Neural crest cell (in vitro differentiated cells): ENCODE measurements at regions not wholly inside any gene's neighbourhood (a gene's known extent, or its start where the extent isn't known, plus 50 kb on each side); places are given as distances from the start of the nearest gene placed in this dataset.

Experiments used
- DNase-seq: peaks from one replicate; pipeline ENCODE4 v3.0.0; 2021; ENCODE audit warnings: low read depth, mixed read lengths, low spot score
- H3K27ac Mint-ChIP-seq: one replicate; pipeline ENCODE4 v1.8.0; 2021; ENCODE audit warnings: mild to moderate bottlenecking, mixed read lengths; ENCODE audit not compliant: unreplicated experiment
- H3K27me3 Mint-ChIP-seq: 2 replicates; pipeline ENCODE4 v1.8.0; 2021; ENCODE audit warnings: low read depth, mild to moderate bottlenecking, mixed read lengths
- H3K36me3 Mint-ChIP-seq: 2 replicates; pipeline ENCODE4 v1.8.0; 2021; ENCODE audit warnings: low read depth, mild to moderate bottlenecking, mixed read lengths
- H3K4me1 Mint-ChIP-seq: 2 replicates; pipeline ENCODE4 v1.8.0; 2021; ENCODE audit warnings: mixed read lengths
- H3K4me3 Mint-ChIP-seq: one replicate; pipeline ENCODE4 v1.8.0; 2021; ENCODE audit warnings: mild to moderate bottlenecking, mixed read lengths
- H3K9me3 Mint-ChIP-seq: 2 replicates; pipeline ENCODE4 v1.8.0; 2021; ENCODE audit warnings: mixed read lengths
- TF ChIP-seq, protein P1 (sequence below): fragments of 200-600 bp; sonication (generic); conservative IDR thresholded peaks from 2 replicates; pipeline ENCODE4 v1.5.0; 2021; ENCODE audit warnings: antibody characterized with exemption, mild to moderate bottlenecking

DNA sequence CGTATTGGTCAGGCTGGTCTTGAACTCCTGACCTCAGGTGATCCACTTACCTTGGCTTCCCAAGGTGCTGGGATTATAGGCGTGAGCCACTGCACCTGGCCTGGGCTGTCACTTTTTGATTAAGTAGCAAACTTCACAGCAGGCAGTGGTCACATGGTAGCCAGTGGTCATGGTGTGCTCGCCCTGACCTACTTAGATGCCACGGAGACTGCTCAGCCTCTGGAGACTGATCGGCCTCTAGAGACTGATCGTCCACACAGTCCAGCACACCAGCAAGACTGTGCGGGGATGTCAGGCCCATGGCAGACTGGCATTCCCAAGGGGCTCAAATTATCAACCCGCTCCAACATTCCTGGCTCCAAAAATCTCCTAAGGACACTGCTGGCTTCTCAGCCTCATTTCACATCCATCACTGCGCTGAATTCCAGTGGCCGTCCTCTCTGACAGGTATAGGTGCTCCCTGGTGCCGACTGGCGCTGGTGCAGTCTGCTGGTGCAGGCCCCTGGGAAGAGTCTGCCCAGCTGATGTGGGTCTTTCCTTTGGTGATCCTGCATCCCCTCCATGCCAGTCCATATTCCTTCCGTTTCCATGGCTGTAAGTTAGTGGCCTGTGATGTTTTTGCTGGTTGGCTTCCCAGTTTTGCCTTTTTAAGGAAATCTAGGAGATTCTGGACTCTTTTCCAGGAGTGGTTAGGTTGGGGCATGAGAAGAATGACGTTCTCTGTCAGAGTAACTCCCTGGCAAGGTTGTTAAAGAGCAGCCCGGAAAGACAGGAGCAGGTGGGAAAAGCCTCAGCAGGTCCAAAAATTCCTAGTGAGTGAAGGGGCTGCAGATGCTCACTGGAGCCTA, 374.5 kb upstream of the HS6ST1 start:
- Mint-ChIP-seq H3K4me1 (peaks cover 4% of the 10 kb centered on the region), H3K4me3 (no peak overlapping the region), H3K36me3 (no peaks in the 10 kb centered on the region), H3K9me3 (no peaks in the 10 kb centered on the region), H3K27ac (no peak overlapping the region), H3K27me3 (no peaks in the 10 kb centered on the region)
- TF ChIP-seq, protein P1, sequence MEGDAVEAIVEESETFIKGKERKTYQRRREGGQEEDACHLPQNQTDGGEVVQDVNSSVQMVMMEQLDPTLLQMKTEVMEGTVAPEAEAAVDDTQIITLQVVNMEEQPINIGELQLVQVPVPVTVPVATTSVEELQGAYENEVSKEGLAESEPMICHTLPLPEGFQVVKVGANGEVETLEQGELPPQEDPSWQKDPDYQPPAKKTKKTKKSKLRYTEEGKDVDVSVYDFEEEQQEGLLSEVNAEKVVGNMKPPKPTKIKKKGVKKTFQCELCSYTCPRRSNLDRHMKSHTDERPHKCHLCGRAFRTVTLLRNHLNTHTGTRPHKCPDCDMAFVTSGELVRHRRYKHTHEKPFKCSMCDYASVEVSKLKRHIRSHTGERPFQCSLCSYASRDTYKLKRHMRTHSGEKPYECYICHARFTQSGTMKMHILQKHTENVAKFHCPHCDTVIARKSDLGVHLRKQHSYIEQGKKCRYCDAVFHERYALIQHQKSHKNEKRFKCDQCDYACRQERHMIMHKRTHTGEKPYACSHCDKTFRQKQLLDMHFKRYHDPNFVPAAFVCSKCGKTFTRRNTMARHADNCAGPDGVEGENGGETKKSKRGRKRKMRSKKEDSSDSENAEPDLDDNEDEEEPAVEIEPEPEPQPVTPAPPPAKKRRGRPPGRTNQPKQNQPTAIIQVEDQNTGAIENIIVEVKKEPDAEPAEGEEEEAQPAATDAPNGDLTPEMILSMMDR = no peak
- no peak for DNase-seq

DNA sequence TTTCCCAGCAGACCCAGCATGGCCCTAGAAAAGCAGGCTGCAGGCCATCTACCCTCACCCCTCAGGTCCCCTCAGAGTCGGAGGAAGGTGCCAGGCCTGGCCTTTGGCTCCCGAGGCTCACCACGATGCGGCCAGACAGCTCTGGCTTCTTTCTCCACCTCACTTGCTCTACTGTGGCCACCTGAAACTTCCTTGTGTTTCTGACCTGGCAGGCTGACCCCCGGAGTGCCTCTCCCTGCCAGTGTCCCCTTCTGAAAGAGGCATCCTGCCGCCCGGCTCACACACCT, 375.0 kb upstream of the HS6ST1 start:
- TF ChIP-seq, protein P1 = no peak
- DNase-seq = no peak
- H3K9me3 Mint-ChIP-seq = no peaks in the 10 kb centered on the region
- no peaks in the 10 kb centered on the region for H3K36me3 Mint-ChIP-seq
- no peaks in the 10 kb centered on the region for H3K27me3 Mint-ChIP-seq
- no peak overlapping the region for H3K4me3 Mint-ChIP-seq
- H3K27ac Mint-ChIP-seq = no peak overlapping the region
- peaks cover 4% of the 10 kb centered on the region for H3K4me1 Mint-ChIP-seq

DNA sequence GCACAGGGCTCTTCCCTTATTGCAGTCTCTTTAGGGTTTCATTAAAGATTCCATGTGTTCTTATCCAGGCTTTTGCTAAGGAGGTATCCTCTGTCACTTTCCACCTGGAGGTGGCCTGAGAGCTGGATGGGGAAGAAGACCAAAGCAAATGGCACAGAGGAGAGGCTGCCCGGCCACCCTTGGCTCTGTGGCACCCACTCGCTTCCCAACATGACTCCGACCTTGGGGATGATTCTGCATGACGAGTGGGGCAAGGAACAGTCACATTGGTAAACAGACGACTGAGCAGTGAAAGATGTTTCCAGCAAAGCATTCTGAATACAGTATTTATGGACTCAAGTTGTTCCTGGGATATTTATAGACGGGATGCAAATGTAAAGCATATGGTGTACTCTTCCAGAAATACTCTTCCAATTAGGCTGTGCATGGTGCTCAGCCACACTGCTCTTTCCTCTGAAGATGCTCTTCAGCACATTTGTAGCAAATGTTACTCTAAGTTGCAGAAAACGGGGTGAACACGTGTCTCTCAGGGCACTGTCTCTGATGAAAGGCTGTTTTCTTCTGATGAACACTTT, 377.1 kb upstream of the HS6ST1 start:
- no peaks in the 10 kb centered on the region for H3K36me3 Mint-ChIP-seq
- H3K27ac Mint-ChIP-seq = no peak overlapping the region
- H3K4me1 Mint-ChIP-seq = peaks cover 4% of the 10 kb centered on the region
- no peak overlapping the region for H3K4me3 Mint-ChIP-seq
- DNase-seq = no peak
- no peaks in the 10 kb centered on the region for H3K27me3 Mint-ChIP-seq
- TF ChIP-seq, protein P1 = no peak
- H3K9me3 Mint-ChIP-seq = no peaks in the 10 kb centered on the region

DNA sequence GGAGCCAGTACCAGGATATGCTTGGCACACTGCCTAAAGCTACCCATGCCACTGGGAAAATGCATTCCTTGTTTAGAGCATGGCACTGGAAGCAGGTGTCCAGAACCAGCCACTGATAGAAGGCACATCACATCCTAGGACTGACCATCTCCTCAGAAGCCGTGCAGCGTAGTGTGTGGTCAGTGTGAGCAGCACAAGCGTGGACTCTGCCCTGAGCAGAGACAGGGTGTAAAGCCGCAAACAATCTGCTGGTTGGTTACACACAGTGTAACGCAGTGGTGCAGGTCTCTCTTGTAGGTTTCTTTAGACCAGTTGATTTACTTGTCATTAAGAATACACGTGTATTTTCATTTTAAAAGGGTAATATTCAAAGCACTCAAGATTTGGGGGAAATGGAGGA, 377.8 kb upstream of the HS6ST1 start:
- TF ChIP-seq, protein P1 = no peak
- H3K36me3 Mint-ChIP-seq = no peaks in the 10 kb centered on the region
- peaks cover 3% of the 10 kb centered on the region for H3K4me1 Mint-ChIP-seq
- no peak overlapping the region for H3K27ac Mint-ChIP-seq
- no peaks in the 10 kb centered on the region for H3K27me3 Mint-ChIP-seq
- no peaks in the 10 kb centered on the region for H3K9me3 Mint-ChIP-seq
- DNase-seq = no peak
- H3K4me3 Mint-ChIP-seq = no peak overlapping the region

DNA sequence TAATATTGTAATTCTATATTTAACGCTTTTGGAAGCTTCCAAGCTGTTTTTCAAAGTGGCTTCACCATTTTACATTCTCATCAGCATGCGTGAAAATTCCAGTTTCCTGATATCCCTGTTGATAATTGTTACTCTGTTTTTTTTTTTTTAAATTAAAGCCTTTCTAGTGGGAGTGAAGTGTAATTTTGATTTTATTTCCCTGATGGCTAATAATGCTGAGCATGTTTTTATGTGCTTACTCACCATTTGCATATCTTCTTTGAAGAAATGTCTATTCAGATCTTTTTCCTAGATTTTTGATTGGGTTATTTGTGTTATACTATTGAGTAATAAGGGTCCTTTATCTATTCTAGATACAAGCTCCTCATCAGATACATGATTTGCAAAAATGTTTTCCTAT, 382.8 kb upstream of the HS6ST1 start:
- no peak for DNase-seq
- TF ChIP-seq, protein P1 = no peak
- Mint-ChIP-seq H3K27ac (no peak overlapping the region), H3K27me3 (no peaks in the 10 kb centered on the region), H3K36me3 (peaks cover 4% of the 10 kb centered on the region), H3K9me3 (peaks cover 9% of the 10 kb centered on the region), H3K4me1 (no peaks in the 10 kb centered on the region), H3K4me3 (no peak overlapping the region)
